NCI-H1105 treated with DMSO at 0.1 percent for 48 hours (cell line): ENCODE measurements at regions not wholly inside any gene's neighbourhood (a gene's known extent, or its start where the extent isn't known, plus 50 kb on each side); places are given as distances from the start of the nearest gene placed in this dataset.
A peak's percentile ranks its signal among the peaks of the same experiment; 100 is the strongest.

Source experiments
- DNase-seq: peaks from one replicate; lab custom pipeline; 2025; lab: John Stamatoyannopoulos, UW

DNA sequence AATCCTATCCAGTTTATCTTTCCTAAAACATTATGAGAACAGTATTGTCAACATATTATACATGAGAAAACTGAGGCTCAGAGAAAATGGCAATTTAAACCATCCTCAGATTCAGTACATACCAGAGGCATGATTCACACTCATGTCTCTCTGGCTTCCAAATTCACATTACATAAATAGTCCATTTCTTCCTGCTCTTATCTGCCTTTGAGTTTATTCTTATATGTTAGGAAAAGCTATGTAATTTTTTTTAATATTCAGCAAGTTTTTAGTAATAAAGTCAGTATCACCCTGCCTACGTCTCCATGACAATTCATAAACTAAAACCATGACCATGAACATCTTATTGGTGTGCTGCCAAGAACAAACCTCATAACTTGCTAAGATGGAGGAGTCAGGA is 1260.2 kb upstream of the SORCS1 start:
- no peak for DNase-seq

DNA sequence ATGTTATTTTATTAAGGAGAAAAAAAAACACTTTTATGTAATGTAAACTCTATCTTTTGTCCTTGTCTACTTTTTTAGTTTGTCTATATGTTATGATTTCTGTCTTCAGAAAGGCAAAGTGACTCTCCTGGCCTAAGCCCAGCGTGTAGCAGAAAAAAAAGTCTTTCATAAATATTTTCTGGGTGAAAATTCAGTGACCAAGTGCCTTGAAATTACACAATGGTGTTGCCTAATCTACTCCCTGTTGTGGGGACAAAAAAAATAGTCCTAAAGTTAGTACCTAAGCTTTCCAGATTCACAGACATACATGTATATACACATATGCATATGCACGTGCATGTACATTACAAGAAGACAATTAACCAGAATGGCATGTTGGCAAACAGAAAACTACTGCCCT is 1257.8 kb upstream of the SORCS1 start:
- DNase-seq: no peak

DNA sequence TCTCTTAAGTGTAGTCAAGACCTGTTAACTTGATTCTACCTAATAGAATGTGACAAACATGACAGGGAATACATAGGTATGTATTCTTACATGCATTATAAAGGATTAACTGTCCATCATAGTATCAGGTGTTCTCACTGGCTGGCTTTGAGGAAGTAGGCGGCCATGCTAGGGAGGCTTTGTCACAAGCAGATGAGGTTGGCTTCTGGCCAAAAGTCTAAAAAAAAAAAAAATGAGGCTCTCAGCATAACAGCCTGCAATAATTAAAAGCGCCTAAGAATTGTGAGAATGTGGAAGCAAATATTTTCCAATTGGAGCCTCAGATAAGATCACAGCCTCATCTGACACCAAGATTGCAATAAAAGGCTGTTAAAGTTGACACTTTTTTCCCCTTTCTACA is 1256.8 kb upstream of the SORCS1 start:
- DNase-seq: peak; percentile 42

DNA sequence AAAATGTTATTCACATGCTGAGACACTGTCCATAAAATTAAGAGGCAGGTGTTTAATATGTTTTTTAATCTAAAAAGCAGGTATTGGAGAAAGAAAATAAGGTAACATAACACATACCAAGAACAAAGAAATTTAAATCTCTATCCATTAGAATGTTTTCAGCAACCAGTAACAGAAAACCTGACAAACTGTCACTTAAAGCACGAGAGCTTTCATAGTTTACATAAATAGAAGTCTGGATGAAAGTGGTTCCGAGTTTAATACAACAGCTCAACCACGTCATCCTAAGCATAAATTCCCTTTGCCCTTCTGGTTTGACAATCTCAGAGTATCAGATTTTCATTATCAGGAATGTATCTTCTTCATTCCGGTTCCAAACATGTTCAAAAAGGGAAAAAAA is 1249.4 kb upstream of the SORCS1 start:
- DNase-seq: no peak

DNA sequence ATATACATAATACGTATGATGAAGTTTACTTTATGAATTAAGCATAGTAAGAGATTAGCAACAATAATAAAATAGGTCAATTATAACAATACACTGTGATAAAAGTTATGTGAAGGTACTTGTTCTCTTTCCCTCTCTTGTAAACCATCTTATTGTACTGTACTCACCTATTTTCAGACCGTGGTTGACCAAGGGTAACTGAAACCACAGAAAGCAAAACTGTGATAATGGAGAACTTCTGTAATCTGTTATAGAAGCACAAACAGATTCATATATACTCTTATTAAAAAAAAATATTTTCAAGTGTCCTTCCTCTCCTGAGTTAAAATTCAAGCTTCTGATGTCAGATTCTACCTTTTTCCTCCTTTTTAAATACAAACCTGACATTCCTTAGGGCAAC is 1247.8 kb upstream of the SORCS1 start:
- DNase-seq: no peak

DNA sequence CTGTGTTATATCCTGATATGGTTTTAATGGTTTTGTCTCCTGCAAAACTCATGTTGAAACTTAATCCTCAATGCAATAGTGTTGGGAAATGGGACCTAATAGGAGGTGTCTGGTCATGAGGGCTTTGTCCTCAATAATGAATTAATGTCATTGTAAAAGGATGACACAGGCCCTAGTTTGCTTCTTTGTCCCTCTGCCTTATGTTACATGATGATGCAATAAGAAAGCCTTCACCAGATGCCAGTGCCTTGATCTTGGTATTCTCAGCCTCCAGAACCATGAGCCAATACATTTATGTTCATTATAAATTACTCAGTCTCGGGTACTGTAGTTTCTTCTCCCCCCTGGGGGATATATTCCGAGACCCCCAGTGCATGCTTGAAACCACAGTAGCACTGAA is 1247.4 kb upstream of the SORCS1 start:
- DNase-seq: no peak

DNA sequence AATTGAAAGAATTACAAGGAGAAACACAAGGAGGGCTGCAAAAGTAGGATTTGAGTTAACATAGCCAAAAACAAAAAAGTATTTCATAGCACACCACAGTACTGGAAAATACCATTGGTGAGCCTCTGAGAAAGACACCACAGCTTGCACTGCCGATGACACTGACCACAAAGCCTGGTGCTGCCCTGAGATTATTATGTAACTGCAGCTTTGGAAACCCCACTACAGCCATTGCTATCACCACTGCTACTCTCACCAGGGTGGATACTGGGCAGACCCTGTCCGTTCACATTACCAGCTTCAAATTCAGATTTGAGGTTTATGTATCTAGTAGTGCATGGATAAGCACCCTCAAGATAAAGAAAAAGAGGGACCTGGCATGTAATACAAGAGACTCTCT is 1246.7 kb upstream of the SORCS1 start:
- no peak for DNase-seq

DNA sequence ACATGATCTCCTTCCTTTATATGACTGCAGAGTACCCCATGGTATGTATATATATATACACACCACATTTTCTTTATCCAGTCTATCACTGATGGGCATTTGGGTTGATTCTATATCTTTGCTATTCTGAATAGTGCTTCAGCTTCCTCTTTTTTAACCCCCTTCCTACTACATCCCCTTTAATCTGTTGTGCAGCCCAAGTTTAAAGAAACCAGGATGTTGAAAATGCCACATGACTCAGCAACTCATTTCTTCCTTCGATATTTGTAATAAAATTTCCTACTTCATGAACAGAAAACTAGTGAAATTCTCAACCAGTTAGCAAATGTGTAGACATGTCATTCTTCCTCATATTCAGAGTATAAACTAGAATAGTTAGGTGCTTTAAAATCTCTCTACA is 1245.7 kb upstream of the SORCS1 start:
- DNase-seq: no peak

DNA sequence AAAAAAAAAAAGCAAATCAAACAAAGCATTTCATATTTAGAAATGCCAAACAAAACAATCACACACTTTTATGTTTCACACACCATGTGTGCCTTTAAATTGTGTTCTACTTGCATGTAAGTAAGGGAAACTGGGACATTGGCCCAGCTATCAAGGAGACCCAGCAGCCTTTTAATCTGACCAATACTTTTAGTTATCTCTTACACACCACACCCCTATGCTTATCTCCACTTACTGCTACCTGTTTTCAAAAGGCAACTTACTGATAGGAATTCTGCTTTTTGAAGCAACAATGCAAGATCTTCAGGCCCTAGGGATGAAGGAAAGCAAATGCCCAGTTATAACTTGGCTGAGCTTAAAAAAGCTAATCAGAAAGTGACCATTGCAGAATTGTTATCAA is 1244.8 kb upstream of the SORCS1 start:
- DNase-seq: no peak

DNA sequence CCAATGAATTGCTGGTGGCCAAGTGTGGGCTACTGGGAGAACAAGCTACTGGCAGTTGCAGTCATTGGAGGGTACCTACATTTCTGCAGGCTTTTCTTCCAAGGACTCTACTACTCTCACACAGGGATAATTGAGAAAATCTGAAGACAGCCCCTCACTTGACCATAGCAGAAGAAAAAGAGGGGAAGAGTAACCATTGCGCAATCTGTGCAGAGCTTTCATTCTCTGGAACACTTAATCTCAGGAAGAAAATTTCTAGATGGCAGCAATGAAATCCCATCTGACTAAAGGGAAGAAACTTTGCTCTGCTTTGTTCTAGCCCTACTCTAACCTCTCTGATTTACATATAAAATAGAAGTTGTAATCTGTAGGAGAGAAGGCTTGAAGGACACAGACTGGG is 1239.6 kb upstream of the SORCS1 start:
- DNase-seq: no peak

DNA sequence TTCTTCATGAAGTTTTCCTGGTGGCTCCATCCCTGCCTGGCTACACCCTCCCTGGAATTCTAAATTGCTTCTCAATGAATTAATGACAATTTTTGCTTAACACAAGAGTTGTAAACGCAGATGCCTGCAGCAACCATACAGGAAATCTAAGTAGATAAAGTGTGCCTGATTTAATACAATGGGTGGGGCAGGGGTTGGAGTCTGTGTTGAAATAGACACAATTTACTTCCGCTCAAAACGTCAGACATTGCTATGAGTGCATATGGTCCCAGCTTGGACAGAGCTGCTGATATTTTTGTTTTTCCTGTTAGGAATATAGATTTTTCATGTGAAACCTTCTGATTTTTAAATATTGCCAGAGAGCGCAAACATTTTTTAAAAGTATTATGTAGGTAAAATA is 1235.0 kb upstream of the SORCS1 start:
- no peak for DNase-seq

DNA sequence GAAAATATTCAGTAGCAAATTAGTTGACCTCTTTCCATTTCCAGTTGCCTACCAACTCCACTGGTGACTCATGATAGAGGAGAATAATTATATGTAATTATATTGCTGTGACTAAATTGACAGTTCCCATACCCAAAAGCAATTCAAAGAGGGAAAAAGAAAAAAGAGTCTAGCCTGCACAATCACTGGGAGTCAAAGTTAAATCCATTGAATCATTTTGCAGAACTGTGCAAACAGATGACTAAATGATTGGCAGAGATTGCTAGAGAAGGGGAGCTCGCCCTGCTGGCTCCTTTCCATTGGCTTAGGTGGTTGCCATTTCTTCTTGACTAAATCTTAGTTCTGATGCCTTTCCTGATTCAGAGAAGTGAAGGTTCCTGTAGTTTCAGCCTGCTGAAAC is 1228.6 kb upstream of the SORCS1 start:
- peak; percentile 83 for DNase-seq

DNA sequence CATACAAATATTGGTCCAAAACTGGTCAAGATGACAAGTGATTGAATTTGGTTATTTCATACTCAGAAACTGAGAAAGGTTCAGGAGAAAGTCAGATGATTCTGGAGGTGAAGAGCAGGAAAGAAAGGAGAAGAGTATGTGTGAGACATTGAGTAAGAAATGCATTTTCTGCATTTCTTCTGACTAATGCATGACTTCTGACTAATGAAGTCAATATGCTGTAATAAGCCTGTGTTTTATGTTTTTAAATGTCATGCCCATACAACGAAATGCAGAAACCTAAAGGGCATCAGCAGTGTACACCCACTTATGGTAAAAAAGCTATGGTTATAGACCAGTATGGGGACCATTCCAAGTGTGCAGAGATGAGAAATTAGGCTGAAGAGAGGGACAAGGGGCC is 1227.8 kb upstream of the SORCS1 start:
- no peak for DNase-seq

DNA sequence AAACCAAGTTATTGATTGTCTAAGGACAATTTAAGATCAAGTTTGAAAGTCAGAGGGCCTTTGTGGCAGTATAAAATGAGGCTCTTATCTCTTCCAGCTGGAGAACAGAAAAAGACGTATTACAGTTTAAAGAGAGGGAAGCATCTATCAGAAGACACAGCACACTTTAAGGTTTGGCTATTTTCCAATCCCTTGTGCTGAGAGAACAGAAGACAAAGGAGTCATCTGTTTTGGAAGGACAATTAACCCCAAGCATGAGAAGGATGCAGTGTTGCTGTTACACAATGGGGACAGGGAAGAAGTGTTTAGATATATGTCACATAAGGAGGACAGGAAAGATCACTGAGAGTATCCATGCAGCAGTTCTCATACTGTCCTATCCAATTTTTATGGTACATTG is 1224.2 kb upstream of the SORCS1 start:
- DNase-seq: peak; percentile 27

DNA sequence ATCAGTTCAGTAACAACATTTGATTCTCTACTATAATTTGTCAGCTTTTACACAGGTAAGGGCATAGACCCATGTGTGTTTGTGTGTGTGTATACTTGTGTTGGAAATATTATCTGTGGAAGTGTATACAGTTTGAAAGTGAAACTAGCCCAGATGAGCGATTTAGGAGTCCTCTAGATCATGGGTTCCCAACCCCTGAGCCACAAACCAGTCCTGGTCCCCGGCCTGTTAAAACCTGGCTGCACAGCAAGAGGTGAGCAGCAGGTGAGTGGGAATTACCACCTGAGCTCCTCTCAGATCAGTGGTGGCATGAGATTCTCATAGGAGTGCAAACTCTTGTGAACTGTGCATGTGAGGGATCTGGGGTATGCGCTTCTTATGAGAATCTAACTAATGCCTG is 1221.5 kb upstream of the SORCS1 start:
- DNase-seq: no peak

DNA sequence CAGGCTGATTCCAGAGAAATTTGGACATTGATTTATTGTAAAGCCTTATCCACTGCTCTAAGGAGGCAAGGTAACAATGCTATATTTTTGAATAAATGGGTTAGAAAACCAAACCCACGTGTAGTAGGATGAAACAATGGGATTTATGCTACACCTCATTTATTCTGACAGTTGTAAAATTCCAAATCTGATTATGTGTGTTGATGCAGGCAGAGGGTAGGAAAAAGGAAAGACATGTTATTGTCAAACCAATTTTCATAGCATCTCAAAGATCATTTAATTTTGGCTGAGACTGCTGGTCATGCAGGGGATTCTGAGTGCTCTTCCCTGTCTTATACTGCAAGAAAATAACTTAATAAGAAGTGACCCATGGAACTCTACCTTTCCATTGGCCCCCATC is 1219.9 kb upstream of the SORCS1 start:
- no peak for DNase-seq

DNA sequence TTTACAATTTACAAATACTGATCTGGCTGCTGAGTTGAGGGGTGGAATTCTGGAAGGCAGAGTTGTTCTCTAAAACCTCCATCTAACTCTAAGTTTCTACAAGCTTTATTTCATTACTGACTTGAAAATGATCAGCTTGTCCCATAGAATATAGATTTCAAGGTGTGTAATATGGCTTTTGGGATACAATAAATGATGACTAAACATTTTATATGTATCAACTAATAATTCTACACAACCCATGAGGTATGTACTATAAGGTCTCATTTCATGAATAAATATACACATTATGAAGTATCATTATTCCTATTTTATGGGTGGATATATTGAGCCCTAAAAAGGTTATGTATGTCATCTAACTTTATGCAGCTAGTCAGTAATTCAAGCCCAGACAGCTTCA is 1214.3 kb upstream of the SORCS1 start:
- no peak for DNase-seq

DNA sequence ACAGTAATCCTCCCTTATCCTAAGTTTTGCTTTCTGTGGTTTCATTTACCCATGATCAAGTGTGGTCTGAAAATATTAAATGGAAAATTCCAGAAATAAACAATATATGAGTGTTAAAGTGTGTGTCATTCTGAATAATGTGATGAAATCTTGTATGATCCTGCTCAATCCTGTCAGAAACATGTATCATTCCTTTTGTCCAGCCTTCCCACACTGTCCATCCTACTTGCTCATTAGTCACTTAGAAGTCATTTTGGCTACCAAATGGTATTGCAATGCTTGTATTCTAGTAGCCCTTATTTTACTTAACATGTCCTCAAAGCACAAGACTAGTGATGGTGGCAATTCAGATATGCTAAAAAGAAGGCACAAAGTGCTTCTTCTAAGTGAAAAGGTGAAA is 1211.2 kb upstream of the SORCS1 start:
- DNase-seq: no peak

DNA sequence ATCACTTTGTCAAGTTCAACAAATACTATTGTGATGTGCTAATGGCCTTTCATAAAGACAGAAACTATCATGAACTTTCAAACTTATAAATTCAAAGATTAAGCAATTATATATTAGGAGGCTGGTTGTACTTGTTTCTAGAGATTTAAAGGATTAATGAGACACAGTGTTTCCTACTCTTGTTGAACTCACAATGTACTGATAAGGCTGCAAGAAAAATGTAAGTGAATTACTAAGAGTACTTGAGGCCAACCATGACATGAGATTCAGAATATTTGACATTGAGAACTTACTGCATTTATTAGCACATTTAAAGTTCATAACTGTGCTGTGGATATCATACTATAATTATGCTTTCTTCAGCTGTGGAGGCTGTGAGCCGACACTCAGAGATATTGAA is 1210.5 kb upstream of the SORCS1 start:
- no peak for DNase-seq

DNA sequence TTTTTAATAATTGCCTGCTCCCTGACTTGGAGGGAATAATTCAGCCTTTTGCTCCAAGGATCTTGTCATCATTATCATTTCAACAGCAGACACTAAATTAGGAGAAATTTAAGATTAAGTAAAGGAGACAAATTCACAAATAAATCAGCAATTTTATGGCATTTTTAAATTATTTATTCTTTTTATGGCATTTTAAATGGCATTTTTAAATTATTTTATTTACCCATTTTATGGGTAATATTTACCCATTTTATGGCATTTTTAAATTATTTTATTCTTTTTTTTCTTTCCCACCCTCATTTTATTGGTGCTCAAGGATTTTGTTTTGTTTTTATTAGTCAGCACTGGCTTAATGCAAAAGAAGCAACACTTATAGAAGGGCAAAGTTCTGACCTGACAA is 1201.0 kb upstream of the SORCS1 start:
- no peak for DNase-seq

DNA sequence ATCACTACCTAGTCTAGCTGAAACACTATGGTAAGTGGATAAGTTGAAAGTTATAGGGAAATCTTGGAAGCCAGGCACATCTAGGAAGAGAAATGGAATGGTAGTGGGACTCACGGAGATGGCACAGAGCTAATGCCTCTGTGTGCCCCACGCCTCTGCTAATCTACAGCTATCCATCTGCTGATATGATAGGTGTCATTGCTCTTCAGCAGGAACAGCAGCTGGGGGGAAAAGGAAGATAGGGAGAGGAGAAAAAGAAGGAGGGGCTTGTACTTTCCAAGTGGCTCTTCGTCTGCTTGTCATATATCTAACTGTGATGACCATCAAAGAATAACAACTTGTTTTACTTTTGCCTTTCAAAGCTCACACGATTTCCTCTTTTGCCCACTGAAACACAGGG is 1199.1 kb upstream of the SORCS1 start:
- DNase-seq: no peak

DNA sequence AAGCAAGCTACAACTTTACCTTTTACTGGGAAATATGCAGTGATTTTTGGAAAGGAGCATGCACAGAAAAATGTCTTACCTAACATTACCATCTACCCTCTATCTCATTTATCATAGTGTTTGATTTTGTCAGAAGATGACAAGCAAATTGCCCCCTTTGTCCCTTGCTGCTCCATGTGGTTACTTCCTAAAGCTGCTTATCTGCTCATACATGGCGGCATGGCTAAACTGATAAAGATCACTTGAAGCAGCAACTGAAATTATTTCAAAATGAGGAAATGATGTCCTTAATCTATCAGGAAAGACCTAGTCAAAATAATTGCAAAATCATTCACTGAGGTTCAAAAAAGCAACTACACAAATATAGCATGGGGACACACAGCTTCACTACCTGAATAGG is 1198.5 kb upstream of the SORCS1 start:
- DNase-seq: no peak

DNA sequence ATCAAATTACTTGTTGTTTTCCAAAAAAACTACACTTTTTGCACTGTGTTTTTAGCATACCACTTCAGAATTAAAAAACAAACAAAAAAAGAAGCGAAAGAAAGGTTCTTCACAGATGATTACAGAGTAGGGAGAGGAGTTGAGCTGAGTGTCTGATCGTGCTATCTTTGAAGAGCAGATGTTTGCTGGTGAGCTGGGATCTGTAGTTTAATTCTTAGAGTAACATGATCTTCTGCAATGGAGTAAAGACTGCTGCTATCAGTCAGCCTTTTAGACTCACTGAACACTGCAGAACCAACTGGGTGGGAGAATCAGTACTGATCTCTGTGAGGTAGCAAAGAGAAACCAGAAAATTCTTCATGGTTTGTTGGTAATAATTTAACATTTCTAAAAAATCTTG is 1197.8 kb upstream of the SORCS1 start:
- DNase-seq: no peak

DNA sequence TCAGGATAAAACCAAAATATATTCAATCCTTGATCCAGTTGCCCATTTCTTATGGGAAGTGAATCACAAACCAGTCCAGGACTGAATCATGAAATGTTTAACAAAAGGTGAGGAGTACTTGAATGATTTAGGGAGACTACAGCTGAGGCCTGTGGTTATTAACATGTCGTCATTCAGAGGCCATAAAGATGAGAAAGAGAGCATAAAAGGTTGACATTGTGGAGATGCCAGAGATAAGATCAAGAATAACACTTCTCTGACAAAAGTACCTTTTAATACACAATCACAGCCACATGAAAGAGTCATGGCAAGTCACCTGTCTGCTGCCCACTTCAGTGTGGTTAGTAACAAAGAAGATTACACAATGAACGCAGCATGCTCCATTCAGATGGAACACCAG is 1195.7 kb upstream of the SORCS1 start:
- DNase-seq: peak; percentile 26

DNA sequence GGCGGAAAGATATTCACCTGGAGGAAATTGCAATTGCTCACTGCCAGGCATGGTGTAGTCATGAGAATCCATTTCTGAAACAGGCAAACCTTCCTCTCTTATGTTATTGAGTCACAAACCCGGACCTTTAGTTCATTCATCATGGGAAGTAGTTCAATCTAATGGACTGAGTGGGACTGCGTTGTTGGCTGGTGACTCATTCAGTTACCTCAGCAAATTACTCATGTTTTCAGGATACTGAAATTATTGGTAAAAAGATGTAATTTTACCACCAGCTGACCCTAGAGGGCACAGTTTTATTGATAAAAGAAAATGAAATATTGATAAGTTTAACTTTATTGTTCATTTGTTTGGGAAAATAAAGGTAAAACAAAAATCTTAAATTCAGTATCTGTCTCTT is 1194.4 kb upstream of the SORCS1 start:
- no peak for DNase-seq
